HG03196 (cell line): ENCODE measurements at regions not wholly inside any gene's neighbourhood (a gene's known extent, or its start where the extent isn't known, plus 50 kb on each side); places are given as distances from the start of the nearest gene placed in this dataset.
A peak's percentile ranks its signal among the peaks of the same experiment; 100 is the strongest.
"Not testable (repeated sequence)": the region's sequence is repeated elsewhere in the genome, so short reads cannot be mapped to it uniquely, and the experiment has no call there.

Experiments
- ATAC-seq: cut with Tn5 transposase; IDR thresholded peaks from one replicate; pipeline ENCODE4 v1.9.1; 2021; ENCODE audit not compliant: unreplicated experiment

DNA sequence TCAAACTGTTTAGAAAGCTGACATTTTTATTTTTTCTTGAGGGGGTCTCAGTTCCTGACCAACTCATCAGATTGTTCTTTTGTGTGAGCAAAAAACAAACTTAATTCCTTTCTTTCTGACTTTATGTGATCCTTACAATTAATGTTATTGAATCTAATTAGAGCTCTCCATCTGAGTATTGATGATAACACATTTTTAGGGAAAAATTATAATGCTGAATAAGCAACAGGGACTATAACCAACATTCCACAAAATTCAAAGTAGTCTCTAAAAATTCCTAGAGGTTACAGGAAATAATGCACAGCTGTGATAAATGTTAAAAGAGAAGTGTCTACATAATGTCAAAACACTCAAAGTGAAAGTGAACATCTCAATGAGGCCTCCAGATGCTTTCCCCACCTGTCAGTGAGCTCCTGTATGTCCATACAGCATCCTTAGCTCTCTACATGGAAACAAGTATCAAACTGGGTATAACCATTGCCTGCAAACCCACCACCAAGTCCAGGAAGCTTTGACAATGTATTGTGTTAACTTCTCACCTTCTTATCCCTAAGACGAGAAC lies 786.0 kb upstream of the SLC39A10 start:
- ATAC-seq, result no peak

DNA sequence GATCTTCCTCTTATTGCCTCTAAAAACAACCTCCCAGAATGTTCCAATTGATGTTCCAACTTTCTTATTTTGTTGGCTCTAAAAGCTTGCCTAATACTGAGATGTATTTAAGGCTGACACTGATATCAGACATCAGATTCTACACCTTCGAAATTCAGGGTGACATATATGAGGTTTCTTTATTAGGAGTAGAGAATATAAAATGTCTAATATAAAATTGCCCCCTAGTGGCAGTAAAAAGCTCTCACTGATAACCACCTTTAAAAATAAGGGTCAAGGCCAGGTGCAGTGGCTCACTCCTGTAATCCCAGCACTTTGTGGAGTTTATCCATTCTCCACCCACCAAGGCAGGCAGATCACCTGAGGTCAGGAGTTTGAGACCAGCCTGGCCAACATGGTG lies 789.7 kb upstream of the SLC39A10 start:
- ATAC-seq, result peak; percentile 66

- ATAC-seq, result no peak
These were observed 802.1 kb upstream of the SLC39A10 start for GRCh38 chr2:194854941-194855340.

DNA sequence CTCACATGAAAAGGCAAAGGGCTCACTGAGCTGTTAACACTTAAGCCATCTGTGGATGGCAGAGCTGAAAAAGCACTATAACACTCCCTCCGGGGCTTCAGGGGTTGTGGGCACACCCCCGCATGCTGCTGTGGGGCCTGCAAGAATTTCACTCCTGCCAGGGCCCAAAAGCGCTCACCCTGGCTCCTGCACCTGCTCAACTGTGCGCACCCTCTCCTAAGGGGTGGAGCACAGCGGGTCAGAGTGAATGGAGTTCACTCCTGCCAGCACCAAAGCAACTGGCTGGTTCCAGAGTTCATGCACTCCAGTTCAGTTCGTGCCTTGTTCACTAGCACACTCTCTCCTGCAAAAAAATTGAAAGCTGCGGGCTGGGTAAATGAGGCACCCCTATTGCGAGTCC lies 814.2 kb upstream of the SLC39A10 start:
- no peak for ATAC-seq

GRCh38 chr2:194834371-194834770 lies 822.7 kb upstream of the SLC39A10 start:
- not testable (repeated sequence) for ATAC-seq

DNA sequence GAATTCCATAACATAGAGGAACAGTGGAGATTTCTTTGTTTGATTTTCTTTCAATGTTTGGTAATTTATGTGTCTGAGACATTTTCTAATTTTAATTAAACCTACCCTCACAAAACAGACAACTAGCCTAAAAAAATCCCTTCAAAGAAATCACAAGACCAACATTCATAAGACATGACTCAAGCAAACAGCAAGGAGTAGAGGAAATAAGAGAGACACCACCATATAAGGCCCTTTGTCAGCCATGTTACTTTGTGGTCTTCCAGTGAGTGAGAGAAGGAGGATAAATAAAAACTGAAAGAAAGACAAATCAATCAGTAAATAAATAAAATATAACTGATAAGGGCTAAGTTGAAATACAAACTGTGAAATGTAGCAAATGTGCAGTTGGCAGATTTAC lies 830.8 kb upstream of the SLC39A10 start:
- no peak for ATAC-seq

DNA sequence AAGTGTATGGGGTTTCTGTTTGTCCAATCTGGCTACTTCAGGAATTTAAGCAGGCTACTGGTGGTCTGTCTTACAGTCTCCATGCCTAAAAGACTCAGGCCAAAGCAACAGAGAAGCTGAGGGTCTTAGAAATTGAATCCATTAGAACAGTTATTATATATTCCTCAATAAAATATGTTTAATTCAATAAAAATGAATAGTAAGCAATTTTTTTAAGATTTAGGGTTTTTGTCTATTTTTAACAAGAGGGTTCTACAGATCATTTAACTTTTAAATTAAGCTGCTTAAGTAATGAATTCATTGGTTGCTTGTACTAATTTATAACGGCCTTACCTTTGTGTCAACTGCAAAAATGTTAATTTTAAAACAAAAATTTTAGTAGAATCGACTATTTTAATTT lies 832.6 kb upstream of the SLC39A10 start:
- ATAC-seq, result no peak

- no peak for ATAC-seq
These were observed 834.4 kb upstream of the SLC39A10 start for GRCh38 chr2:194822657-194823056.

GRCh38 chr2:194822097-194822496 lies 834.9 kb upstream of the SLC39A10 start:
- ATAC-seq, result no peak

DNA sequence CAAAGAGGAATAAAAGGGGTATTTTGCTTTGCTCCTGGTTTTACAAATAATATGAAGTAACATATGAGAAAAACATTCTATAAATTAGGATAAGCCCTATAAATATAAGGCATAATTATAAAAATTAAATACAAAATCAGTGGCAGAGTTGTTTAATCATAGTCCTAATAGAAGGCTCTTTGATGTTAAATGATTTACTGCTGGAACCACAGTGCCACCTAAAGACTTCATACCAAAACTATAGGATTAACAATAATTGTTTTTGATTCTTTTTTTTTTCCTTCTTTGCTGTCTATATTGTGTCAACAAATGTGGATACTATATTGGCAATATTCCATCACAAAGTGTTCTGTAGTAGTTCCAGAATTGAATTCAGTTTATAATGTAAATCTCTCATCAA lies 837.7 kb upstream of the SLC39A10 start:
- ATAC-seq, result no peak

DNA sequence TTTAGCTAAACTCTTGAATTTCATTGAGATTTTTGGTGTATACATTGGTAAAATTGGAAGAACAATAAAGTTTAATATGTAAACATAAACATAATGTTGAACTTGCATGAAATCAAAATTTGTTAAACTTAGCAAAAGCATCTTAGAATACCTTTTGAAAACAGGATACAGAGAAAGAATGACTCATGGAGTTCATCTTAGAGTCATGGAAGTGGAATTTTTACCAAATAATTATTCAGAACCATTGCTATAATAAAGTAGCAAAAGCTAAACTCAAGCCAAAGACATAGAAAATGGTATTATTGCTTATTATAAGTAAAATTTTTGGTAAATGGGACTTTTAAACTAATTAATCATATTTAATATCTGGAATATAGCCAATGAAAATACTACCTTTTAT lies 841.6 kb upstream of the SLC39A10 start:
- no peak for ATAC-seq

DNA sequence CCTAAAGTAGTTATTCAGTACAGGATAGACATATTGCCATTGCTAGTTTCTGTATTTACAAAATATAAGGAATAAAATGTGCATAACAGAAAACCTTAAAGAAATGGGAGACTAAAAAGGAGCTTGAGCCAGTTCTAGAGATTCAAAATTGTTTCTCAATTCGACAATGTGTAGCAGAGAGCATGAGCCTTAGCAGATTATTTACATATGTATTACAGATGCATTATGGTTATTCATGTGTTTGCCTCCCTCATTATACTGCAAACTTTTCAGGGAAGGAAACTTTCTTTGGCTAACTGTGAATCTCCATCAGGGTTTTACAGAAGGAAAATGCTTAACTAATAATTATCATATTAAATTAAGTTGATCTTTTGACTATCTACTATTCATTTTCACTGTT lies 854.4 kb upstream of the SLC39A10 start:
- no peak for ATAC-seq

GRCh38 chr2:194787071-194787470 lies 870.0 kb upstream of the SLC39A10 start:
- not testable (repeated sequence) for ATAC-seq

- ATAC-seq, result not testable (repeated sequence)
These were observed 885.6 kb upstream of the SLC39A10 start for GRCh38 chr2:194771394-194771793.

- ATAC-seq, result no peak
These were observed 888.0 kb upstream of the SLC39A10 start for GRCh38 chr2:194769030-194769429.

- no peak for ATAC-seq
These were observed 891.3 kb upstream of the SLC39A10 start for GRCh38 chr2:194765723-194766122.

GRCh38 chr2:194750926-194751325 lies 906.1 kb upstream of the SLC39A10 start:
- no peak for ATAC-seq

- no peak for ATAC-seq
These were observed 911.4 kb upstream of the SLC39A10 start for GRCh38 chr2:194745557-194746146.

DNA sequence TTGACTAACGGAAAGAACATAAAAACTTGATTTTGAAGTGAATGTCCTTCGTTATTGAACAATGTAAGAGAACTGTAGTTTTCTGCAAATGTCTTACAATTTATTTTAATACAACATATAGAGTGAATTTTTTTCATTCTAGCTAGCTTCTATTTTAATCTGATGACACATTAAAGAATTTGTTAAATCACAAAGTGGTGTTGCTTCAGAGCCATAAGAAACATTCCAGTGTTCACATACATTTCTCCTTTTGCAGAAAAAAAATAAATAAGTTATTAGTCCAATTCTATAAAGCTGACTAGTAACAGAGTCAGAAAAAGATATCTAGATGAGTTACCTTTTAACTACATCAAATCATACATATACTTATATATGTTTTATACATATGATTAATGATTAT lies 914.3 kb upstream of the SLC39A10 start:
- ATAC-seq, result no peak

GRCh38 chr2:194739217-194739616 lies 917.8 kb upstream of the SLC39A10 start:
- ATAC-seq, result no peak

GRCh38 chr2:194735837-194736542 lies 921.0 kb upstream of the SLC39A10 start:
- no peak for ATAC-seq

GRCh38 chr2:194730266-194730665 lies 926.8 kb upstream of the SLC39A10 start:
- no peak for ATAC-seq

GRCh38 chr2:194725169-194725568 lies 931.9 kb upstream of the SLC39A10 start:
- no peak for ATAC-seq
